ENCODE measurements at regions not wholly inside any gene's neighbourhood (a gene's known extent, or its start where the extent isn't known, plus 50 kb on each side); places are given as distances from the start of the nearest gene placed in this dataset.
A peak's percentile ranks its signal among the peaks of the same experiment; 100 is the strongest.

- no peak for TF ChIP-seq CTCF (IDR thresholded peaks at IDR 0.05)
- WGBS, 2 donors = 76 to 77% methylated on average over 17 of the region's 17 CpGs
- Histone ChIP-seq H3K36me3 (no peaks in the 10 kb centered on the region), H3K9me3 (peaks cover 0 to 7% (median 0%) of the 10 kb centered on the region in 11 donors), H3K27me3 (no peaks in the 10 kb centered on the region), H3K27ac (no peak overlapping the region), H3K4me3 (no peak overlapping the region), H3K4me1 (peaks cover 0 to 30% (median 15%) of the 10 kb centered on the region in 9 donors)
- no peak for ATAC-seq
- DNase-seq = no peak
- intact Hi-C loops (cut with DNase I) = loop anchor here in 2 of 10 donors (10.0 kb wide), 2 partner anchors 402 to 758 kb away; no protein-coding TSS in a partner anchor
These were observed 121.6 kb upstream of the KLF6 start for GRCh38 chr10:3906511-3907111.

GRCh38 chr10:3904419-3904960, 119.5 kb upstream of the KLF6 start:
- no peak for DNase-seq
- H3K36me3 ChIP-seq = no peaks in the 10 kb centered on the region
- H3K27me3 ChIP-seq = no peaks in the 10 kb centered on the region
- H3K4me1 ChIP-seq = peaks cover 0 to 23% (median 12%) of the 10 kb centered on the region in 9 donors
- no peak overlapping the region for H3K4me3 ChIP-seq
- no peak for ATAC-seq
- no peak for TF ChIP-seq CTCF (IDR thresholded peaks at IDR 0.05)
- peaks cover 0 to 7% (median 0%) of the 10 kb centered on the region in 11 donors for H3K9me3 ChIP-seq
- intact Hi-C loops (cut with DNase I) = loop anchor here in 3 of 10 donors (5.0 to 10.0 kb wide), 3 partner anchors 97 to 760 kb away; no protein-coding TSS in a partner anchor
- H3K27ac ChIP-seq = no peak overlapping the region
- 62 to 63% methylated on average over 5 of the region's 5 CpGs for WGBS, 2 donors

GRCh38 chr10:3902809-3903410, 117.9 kb upstream of the KLF6 start:
- no peaks in the 10 kb centered on the region for H3K36me3 ChIP-seq
- peak overlapping the region in 7 of 10 donors; percentile 25 to 74 (median 44) for H3K27ac ChIP-seq
- TF ChIP-seq CTCF (IDR thresholded peaks at IDR 0.05) = no peak
- H3K27me3 ChIP-seq = no peaks in the 10 kb centered on the region
- ATAC-seq (peak in 3 of 8 donors; percentile 13 to 18 (median 13)), DNase-seq (no peak)
- intact Hi-C loops (cut with DNase I) = loop anchor here in 3 of 10 donors (5.0 to 10.0 kb wide), 3 partner anchors 96 to 762 kb away; no protein-coding TSS in a partner anchor
- WGBS, 2 donors = 95 to 98% methylated on average over 6 of the region's 6 CpGs
- H3K4me1 ChIP-seq = peaks cover 0 to 23% (median 12%) of the 10 kb centered on the region in 9 donors
- H3K9me3 ChIP-seq = peaks cover 0 to 7% (median 0%) of the 10 kb centered on the region in 11 donors
- no peak overlapping the region for H3K4me3 ChIP-seq

GRCh38 chr10:3902054-3902808, 117.2 kb upstream of the KLF6 start:
- Histone ChIP-seq H3K36me3 (no peaks in the 10 kb centered on the region), H3K4me1 (peaks cover 0 to 23% (median 12%) of the 10 kb centered on the region in 9 donors), H3K27me3 (no peaks in the 10 kb centered on the region), H3K27ac (peak overlapping the region in 7 of 10 donors; percentile 25 to 74 (median 44)), H3K9me3 (peaks cover 0 to 7% (median 0%) of the 10 kb centered on the region in 11 donors), H3K4me3 (no peak overlapping the region)
- ATAC-seq (peak; percentile 44 to 80 (median 72)), DNase-seq (no peak)
- TF ChIP-seq CTCF (IDR thresholded peaks at IDR 0.05) = peak in 4 of 9 donors; percentile 7 to 32 (median 22)
- intact Hi-C loops (cut with DNase I) = loop anchor here in 3 of 10 donors (5.0 to 10.0 kb wide), 3 partner anchors 95 to 763 kb away; no protein-coding TSS in a partner anchor
- 39 to 48% methylated on average over 8 of the region's 8 CpGs for WGBS, 2 donors
